HG02970 (cell line): ENCODE measurements at regions not wholly inside any gene's neighbourhood (a gene's known extent, or its start where the extent isn't known, plus 50 kb on each side); places are given as distances from the start of the nearest gene placed in this dataset.
"Not testable (repeated sequence)": the region's sequence is repeated elsewhere in the genome, so short reads cannot be mapped to it uniquely, and the experiment has no call there.

ENCODE experiments used
- ATAC-seq: cut with Tn5 transposase; IDR thresholded peaks from one replicate; pipeline ENCODE4 v1.9.1; 2021; ENCODE audit warnings: mild to moderate bottlenecking, moderate library complexity, moderate number of reproducible peaks; ENCODE audit not compliant: unreplicated experiment, low FRiP score

DNA sequence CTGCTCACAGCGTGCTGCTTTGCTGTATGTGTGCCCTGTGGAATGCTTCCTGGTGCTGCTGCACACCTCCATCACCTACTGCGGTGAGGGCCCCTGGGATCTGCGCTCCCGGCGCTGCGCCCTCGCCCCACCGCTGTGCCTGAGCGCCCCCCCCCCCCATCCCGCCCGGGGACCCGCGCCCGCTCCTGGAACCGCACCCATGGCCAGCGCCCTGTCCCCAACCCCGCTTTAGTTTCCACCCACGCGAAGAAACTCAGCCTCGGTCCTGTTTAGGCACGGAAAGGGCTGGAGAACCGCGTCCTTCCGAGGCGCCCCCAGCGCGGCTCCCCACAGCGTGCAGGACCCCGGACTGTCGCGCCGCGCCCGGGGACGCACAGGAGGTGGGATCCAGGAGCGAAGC lies 265.5 kb downstream of the POTEB3 start:
- not testable (repeated sequence) for ATAC-seq

DNA sequence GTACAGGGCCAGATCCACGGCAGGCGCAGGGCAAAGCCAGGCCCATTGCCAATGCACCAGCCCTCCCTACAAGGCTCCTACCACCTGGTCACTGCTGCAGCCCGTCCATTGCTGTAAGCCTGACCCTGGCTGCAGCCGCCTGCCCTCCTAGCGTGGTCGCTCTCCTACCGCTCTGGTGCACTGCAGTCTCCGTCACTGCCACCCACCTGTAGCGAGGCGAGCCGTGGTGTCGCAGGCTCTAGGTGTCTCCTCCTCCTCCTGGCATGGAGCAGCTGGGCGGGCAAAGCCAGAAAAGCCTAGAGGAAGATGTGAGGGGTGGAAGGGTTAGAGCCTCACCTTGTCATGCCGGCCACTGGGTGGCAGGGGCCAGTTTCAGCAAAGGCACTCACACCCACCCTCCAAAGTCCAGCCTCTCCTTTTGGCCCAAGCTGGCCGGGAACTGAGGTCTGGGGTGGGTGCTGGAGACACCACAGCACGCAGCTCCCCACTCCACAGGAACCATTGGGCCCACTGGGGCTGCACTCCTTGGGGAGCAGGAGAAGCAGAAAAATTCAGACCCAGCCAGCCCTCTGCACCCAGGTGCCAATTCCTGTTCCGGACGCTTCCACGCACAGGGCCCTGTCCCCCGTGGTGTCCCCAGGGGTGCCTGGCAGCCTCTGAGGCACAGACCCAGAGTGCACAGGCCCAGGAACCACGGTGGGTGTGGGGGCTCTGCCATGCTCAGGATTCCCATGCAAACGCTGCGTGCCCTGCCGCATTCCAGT lies 285.3 kb upstream of the POTEB2 start:
- ATAC-seq = not testable (repeated sequence)

DNA sequence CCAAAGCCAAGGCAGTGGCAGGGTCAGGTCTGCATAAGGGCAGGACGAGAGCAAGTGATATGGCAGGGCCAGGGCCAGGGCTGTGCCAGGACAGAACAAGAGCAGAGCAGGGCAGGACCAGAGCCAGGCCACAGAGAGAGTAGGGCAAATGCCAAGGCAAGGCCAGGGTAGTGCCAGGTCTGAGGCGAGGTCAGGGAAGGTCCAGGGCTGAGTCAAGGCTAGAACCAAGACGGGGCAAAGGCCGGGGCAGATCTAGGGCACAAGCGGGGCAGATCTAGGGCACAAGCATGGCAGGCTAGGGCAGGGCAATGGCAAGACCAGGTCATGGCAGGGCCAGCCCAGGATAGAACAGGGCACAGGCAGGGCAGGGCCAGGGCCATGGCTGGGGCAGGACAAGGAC lies 282.0 kb upstream of the POTEB2 start:
- ATAC-seq = not testable (repeated sequence)

DNA sequence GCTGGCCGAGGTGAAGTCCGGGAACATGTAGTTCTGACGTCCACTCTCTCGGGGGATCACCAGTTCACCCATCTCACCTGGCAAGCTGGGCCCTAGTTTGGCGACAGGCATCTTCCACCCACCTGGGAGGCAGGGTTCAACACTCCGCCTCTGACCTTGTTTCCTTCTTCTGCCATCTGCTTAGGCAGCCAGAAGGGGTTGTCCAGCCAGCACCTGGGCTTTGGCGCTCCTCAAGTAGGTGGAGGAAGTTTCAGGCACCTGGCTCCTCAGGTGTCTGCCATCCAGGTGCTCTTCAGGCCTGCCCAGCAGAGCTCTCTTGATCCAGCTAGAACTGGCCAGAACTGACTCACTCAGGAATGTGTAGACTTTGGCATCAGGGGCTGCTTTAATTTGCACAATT lies 267.8 kb upstream of the POTEB2 start:
- ATAC-seq = not testable (repeated sequence)

DNA sequence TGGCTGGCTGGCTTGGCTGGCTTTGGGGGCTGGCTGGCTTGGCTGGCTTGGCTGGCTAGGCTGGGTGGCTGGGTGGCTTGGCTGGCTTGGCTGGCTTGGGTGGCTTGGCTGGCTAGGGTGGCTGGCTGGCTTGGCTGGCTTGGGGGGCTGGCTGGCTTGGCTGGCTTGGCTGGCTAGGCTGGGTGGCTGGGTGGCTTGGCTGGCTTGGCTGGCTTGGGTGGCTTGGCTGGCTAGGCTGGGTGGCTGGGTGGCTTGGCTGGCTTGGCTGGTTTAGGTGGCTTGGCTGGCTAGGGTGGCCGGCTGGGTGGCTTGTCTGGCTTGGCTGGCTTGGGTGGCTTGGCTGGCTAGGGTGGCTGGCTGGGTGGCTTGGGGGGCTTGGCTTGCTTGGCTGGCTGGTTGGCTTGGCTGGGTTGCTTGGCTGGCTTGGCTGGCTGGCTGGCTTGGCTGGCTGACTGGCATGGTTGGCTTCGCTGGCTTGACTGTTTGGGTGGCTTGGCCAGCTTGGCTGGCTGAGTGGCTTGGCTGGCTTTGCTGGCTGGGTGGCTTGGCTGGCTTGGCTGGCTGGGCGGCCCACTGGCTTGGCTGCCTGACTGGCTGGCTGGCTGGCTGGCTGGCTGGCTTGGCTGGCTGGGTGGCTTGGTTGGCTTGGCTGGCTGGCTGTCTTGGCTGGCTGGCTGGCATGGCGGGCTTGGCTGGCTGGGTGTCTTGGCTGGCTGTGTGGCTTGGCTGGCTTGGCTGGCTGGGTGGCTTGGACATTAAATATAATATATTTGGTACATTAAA lies 246.3 kb upstream of the POTEB2 start:
- not testable (repeated sequence) for ATAC-seq

DNA sequence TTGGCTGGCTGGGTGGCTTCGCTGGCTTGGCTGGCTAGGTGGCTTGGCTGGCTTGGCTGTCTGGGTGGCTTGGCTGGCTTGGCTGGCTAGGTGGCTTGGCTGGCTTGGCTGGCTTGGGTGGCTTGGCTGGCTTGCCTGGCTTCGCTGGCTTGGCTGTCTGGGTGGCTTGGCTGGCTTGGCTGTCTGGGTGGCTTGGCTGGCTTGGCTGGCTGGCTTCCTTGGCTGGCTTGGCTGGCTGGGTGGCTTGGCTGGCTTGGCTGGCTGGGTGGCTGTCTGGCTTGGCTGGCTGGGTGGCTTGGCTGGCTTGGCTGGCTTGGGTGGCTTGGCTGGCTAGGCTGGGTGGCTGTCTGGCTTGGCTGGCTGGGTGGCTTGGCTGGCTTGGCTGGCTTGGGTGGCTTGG lies 245.7 kb upstream of the POTEB2 start:
- ATAC-seq = not testable (repeated sequence)

DNA sequence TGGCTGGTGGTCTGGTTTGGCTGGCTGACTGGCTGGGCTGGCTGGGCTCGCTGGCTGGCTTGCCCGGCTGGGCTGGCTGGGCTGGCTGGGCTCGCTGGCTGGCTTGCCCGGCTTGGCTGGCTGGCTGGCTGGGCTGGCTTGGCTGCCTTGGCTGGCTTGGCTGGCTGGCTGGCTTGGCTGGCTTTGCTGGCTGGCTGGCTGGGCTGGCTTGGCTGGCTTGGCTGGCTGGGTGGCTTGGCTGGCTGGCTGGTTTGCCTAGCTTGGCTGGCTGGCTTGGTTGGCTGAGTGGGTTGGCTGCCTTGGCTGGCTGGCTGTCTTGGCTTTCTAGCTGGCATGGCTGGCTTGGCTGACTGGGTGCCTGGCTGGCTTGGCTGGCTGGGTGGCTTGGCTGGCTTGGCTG lies 245.1 kb upstream of the POTEB2 start:
- not testable (repeated sequence) for ATAC-seq

DNA sequence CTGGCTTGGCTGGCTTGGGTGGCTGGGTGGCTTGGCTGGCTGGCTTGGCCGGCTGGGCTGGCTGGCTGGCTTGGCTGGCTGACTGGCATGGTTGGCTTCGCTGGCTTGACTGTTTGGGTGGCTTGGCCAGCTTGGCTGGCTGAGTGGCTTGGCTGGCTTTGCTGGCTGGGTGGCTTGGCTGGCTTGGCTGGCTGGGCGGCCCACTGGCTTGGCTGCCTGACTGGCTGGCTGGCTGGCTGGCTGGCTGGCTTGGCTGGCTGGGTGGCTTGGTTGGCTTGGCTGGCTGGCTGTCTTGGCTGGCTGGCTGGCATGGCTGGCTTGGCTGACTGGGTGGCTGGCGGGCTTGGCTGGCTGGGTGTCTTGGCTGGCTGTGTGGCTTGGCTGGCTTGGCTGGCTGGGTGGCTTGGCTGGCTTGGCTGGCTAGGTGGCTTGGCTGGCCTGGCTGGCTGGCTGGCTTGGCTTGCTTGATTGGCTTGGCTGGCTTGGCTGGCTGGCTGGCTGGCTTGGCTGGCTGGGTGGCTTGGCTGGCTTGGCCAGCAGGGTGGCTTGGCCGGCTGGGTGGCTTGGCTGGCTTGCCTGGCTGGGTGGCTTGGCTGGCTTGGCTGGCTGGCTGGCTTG lies 244.2 kb upstream of the POTEB2 start:
- ATAC-seq = not testable (repeated sequence)

DNA sequence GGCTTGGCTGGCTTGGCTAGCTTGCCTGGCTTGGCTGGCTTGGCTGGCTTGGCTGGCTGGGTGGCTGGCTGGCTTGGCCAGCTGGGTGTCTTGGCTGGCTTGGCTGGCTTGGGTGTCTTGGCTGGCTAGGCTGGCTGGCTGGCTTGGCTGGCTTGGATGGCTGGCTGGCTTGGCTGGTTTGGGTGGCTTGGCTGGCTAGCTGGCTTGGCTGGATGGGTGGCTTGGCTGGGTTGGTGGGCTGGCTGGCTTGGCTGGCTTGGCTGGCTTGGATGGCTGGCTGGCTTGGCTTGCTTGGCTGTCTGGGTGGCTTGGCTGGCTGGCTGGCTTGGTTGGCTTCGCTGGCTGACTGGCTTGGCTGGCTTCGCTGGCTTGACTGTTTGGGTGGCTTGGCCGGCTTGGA lies 242.3 kb upstream of the POTEB2 start:
- ATAC-seq = not testable (repeated sequence)

DNA sequence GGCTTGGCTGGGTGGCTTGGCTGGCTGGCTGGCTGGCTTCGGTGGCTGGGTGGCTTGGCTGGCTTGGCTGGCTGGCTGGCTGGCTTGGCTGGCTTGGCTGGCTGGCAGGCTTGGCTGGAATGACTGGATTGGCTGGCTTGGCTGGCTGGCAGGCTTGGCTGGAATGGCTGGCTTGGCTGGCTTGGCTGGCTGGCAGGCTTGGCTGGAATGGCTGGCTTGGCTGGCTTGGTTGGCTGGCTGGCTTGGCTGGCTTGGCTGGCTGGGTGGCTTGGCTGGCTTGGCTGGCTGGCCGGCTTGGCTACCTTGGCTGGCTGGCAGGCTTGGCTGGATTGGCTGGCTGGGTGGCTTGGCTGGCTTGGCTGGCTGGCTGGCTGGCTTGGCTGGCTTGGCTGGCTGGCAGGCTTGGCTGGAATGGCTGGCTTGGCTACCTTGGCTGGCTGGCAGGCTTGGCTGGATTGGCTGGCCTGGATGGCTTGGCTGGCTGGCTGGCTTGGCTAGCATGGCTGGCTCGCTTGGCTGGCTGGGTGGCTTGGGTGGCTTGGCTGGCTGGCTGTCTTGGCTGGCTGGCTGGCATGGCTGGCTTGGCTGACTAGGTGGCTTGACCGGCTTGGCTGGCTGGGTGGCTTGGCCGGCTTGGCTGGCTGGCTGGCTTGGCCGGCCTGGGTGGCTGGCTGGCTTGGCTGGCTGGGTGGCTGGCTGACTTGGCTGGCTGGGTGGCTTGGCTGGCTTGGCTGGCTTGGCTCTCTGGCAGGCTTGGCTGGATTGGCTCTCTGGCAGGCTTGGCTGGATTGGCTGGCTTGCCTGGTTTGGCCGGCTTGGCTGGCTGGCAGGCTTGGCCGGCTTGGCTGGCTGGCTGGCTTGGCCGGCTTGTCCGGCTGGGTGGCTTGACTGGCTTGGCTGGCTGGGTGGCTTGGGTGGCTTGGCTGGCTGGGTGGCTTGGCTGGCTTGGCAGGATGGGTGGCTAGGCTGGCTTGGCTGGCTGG lies 241.6 kb upstream of the POTEB2 start:
- ATAC-seq = not testable (repeated sequence)

DNA sequence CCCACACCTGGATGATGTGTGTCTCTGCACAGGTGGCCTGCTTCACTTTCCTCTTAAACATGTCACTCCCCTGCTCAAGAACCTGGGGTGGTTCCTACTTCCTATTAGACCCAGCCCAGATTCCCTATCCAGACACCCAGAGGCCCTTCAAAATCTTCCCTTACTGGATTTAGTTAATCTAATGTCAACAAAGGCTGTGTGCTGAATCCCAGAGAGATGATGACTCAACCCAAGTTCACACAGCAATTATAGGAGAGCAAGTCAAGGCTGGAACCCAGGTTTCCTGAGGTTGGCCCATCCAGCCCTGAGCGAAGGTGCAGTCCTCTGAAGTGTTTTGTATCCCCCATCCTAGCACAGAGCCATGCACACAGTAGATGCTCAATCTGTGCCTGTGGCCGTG lies 230.5 kb upstream of the POTEB2 start:
- not testable (repeated sequence) for ATAC-seq

DNA sequence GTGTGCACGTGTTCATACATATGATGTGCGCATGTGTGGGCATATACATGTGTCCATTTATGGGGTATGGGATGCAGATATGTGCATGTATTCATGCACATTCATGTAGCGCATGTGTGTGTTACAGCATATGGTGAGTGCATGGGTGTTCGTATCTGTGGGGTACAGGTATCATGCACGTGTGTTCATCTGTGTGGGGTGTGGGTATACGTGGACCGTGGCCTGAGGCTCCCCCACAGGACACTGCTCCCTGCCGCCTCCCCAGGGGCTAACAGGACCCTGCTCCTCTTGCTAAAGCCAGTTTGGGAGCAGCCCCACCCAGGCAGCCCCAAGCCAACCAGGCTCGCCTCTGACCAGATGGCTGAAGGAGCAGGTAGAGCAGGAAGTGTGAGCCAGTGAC lies 213.4 kb upstream of the POTEB2 start:
- ATAC-seq = not testable (repeated sequence)

DNA sequence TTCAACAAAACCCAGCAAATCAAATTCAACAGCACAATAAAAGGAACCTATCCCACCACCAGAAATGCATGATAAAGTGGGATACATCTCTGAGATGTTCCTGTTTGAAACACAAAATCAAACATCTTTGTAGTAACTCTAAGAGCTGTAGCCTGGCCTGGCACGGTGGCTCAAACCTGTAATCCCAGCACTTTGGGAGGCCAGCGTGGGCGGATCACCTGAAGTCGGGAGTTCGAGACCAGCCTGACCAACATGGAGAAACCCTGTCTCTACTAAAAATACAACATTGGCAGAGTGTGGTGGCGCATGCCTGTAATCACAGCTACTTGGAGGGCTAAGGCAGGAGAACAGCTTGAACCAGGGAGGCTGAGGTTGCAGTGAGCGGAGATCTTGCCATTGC lies 202.8 kb upstream of the POTEB2 start:
- not testable (repeated sequence) for ATAC-seq

DNA sequence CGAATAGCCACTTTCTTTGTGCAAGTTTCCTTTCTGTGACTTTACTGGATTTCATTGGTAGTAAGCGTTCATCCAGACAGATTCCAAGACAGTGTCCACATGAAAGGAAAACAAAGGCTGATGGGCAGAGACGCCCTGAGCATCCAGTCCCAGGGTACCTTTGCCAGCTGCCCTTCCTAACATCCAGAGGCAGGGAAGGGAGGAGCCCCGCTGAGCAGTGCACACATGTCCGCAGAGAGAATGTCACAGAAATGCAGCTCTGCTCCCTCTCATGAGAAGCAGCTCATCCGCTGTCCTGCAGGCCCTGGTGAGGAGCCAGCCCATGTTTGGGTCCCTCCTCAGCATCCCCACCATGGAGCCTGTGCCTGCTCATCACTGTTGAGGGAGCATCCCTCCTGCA lies 197.4 kb upstream of the POTEB2 start:
- not testable (repeated sequence) for ATAC-seq

DNA sequence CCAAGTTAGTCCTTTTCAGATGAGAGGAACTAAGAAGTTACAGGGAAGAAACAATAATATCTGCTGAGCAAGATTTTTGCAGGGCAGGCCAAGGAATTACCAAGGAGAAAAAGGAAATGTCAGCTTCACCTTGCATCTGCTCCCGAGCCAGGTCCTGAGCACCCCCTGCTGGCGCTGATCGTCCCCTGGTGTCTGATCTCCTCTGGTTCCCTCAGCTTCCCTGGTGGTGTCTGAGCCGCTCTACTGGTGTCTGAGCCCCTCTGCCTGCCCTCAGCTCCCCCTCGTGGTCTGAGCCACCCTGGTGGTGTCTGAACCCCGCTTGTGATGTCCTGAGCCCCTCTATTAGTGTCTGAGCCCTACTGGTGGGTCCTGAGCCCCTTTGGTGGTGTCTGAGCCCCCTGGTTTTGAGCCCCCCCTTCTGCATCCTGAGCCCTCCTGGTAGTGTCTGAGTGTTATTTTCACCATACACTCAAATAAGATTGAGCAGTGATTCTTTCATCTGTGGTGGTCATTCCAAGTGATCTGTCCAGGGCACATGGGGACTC lies 196.6 kb upstream of the POTEB2 start:
- not testable (repeated sequence) for ATAC-seq

DNA sequence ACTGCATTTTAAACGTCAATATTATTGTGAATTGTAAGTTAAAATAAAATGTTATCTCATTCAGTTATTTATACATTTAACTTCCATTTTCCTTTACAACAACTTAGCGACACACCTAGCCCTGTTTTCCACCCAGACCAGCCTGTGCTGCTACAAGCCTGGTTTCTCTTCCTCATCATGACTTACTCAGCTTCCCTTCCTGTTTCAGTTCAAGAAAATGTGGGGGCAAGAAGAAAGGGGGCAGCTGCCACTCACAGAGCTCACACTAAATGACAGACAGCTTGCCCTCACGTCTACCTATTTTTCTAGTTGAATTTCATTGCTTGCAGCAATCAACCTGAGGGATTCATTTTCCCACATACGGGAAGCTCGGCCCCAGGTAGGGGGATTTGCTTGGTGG lies 185.8 kb upstream of the POTEB2 start:
- not testable (repeated sequence) for ATAC-seq

DNA sequence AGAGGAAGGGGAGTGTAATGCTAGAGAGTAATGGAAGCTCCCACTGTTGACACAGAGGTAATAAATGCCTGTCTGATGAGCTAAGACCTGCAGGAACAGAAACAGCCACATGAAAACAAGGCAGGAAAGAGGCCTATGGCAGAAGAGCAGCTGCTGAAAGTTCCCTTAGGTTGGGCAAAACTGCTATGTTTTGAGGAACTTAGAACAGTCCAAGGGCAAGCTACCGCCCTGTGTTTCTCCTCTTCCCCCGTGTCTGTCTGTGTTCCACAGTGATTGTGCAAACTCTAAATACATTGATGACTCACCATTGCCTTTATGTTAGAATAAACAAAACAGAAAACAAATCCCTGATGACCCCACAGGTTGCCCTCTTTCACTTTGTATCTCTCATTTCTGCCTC lies 165.6 kb upstream of the POTEB2 start:
- not testable (repeated sequence) for ATAC-seq

DNA sequence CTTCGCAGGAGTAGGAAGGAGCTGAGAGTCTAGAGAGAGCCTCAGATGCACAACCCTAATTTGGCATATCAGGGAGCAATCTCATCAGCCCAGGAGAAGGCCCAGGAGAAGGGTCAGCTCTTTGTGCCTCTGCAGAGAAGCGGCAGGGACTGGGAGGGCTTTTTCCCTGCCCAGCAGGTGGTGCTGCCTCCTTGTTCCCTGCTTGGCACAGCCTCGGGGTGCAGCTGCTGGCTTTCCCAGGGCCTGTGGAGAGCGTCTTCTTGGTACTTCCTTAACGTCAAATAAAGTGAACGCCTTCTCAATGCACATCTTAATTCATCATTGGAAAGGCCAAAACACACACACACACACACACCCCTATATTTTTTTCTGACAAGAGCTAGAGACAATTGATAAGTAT lies 162.9 kb upstream of the POTEB2 start:
- ATAC-seq = not testable (repeated sequence)

DNA sequence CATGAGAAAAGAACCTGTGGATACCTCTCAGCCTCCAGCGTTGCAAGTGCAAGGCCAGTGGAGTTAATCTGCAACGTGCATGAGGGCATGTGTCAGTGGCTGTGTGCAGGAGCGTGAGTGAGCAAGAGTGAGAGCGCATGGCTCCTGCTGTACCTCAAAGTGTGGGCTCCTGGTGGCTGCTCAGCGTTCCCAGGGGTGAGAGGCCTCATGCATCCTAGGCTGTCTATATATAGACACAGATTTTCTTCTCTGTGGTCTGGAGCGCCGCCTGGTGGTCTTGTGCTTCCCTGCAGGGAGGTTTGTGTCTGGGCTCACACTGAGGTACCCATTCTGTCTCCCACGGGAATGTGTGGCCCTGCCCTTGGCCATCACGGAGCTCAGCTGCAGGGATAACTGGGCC lies 161.8 kb upstream of the POTEB2 start:
- not testable (repeated sequence) for ATAC-seq

DNA sequence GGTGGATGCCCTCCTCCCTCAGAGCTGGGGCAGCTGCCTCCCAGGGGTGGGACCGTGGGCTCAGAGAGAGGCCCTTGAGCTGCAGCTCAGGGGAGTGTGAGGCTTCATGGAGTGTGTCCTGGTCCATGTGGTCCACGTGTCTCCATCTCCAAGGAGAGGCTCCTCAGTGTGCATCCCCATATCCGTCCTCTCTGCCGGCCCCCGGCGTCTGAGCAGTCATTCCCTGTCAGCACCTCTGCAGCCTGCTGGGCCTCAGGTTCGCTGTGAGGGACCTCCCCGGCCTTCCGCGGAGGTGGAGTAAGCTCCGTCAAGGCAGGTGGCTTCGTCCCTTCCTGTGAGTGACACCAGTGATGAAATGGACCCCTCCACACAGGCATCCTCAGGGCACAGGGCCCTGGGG lies 160.7 kb upstream of the POTEB2 start:
- ATAC-seq = not testable (repeated sequence)
